Femur (tissue), 1 donor: ENCODE measurements at regions not wholly inside any gene's neighbourhood (a gene's known extent, or its start where the extent isn't known, plus 50 kb on each side); places are given as distances from the start of the nearest gene placed in this dataset.
"Not testable (repeated sequence)": the region's sequence is repeated elsewhere in the genome, so short reads cannot be mapped to it uniquely, and the experiment has no call there.

Experiments
- DNase-seq: peaks from one replicate; pipeline ENCODE4 v3.0.0-alpha.2; 2017

- no peak for DNase-seq
These were observed 97.6 kb upstream of the ZDHHC17 start for GRCh38 chr12:76666290-76666835.

GRCh38 chr12:76669981-76670380 is 93.9 kb upstream of the ZDHHC17 start:
- no peak for DNase-seq

GRCh38 chr12:76670776-76671175 is 93.1 kb upstream of the ZDHHC17 start:
- no peak for DNase-seq

- no peak for DNase-seq
These were observed 89.1 kb upstream of the ZDHHC17 start for GRCh38 chr12:76674669-76675315.

- not testable (repeated sequence) for DNase-seq
These were observed 87.7 kb upstream of the ZDHHC17 start for GRCh38 chr12:76676261-76676660.

GRCh38 chr12:76678992-76679391 is 84.9 kb upstream of the ZDHHC17 start:
- no peak for DNase-seq

- DNase-seq = no peak
These were observed 84.1 kb upstream of the ZDHHC17 start for GRCh38 chr12:76679778-76680177.

- DNase-seq = no peak
These were observed 83.0 kb upstream of the ZDHHC17 start for GRCh38 chr12:76680940-76681339.

GRCh38 chr12:76685246-76685678 is 78.7 kb upstream of the ZDHHC17 start:
- DNase-seq = peak; percentile 84

- DNase-seq = peak; percentile 40
These were observed 75.9 kb upstream of the ZDHHC17 start for GRCh38 chr12:76687981-76688380.

GRCh38 chr12:76688631-76689030 is 75.3 kb upstream of the ZDHHC17 start:
- no peak for DNase-seq

- DNase-seq = no peak
These were observed 72.8 kb upstream of the ZDHHC17 start for GRCh38 chr12:76690921-76691700.

GRCh38 chr12:76692846-76693245 is 71.1 kb upstream of the ZDHHC17 start:
- DNase-seq = no peak

- no peak for DNase-seq
These were observed 69.5 kb upstream of the ZDHHC17 start for GRCh38 chr12:76694369-76694768.

- DNase-seq = no peak
These were observed 67.7 kb upstream of the ZDHHC17 start for GRCh38 chr12:76696186-76696585.

GRCh38 chr12:76697849-76698248 is 66.1 kb upstream of the ZDHHC17 start:
- DNase-seq = peak; percentile 55

GRCh38 chr12:76698316-76698715 is 65.6 kb upstream of the ZDHHC17 start:
- DNase-seq = no peak

GRCh38 chr12:76698966-76699365 is 64.9 kb upstream of the ZDHHC17 start:
- DNase-seq = no peak

- DNase-seq = no peak
These were observed 62.2 kb upstream of the ZDHHC17 start for GRCh38 chr12:76701690-76702089.

GRCh38 chr12:76702946-76703345 is 61.0 kb upstream of the ZDHHC17 start:
- DNase-seq = no peak

GRCh38 chr12:76704693-76705092 is 59.2 kb upstream of the ZDHHC17 start:
- no peak for DNase-seq

- DNase-seq = no peak
These were observed 57.8 kb upstream of the ZDHHC17 start for GRCh38 chr12:76706101-76706500.

GRCh38 chr12:76706761-76707160 is 57.2 kb upstream of the ZDHHC17 start:
- DNase-seq = no peak

- no peak for DNase-seq
These were observed 56.1 kb upstream of the ZDHHC17 start for GRCh38 chr12:76707772-76708171.
